HEK293T (cell line): ENCODE measurements at regions not wholly inside any gene's neighbourhood (a gene's known extent, or its start where the extent isn't known, plus 50 kb on each side); places are given as distances from the start of the nearest gene placed in this dataset.
"Not testable (repeated sequence)": the region's sequence is repeated elsewhere in the genome, so short reads cannot be mapped to it uniquely, and the experiment has no call there.

Source experiments
- CTCF ChIA-PET: fragments of 350-600 bp; formaldehyde crosslinking; extraction: SDS; loops from one replicate; lab custom pipeline; 2021; ENCODE audit warnings: antibody characterized with exemption, inconsistent platforms; lab: Yijun Ruan, JAX
- POLR2A ChIA-PET: fragments of 350-600 bp; formaldehyde crosslinking; extraction: SDS; loops from one replicate; lab custom pipeline; 2020; ENCODE audit warnings: antibody characterized with exemption, inconsistent platforms; lab: Yijun Ruan, JAX
- DNase-seq: peaks from one replicate; pipeline ENCODE4 v3.0.0; 2012; ENCODE audit warnings: mixed read lengths; ENCODE audit errors: extremely low spot score
- ARNT ChIP-seq: fragments of 450-650 bp; IDR thresholded peaks from 2 replicates; pipeline ENCODE4 v1.6.1; 2017; ENCODE audit warnings: mild to moderate bottlenecking
- BHLHE40 ChIP-seq: fragments of 450-650 bp; IDR thresholded peaks from 2 replicates; pipeline ENCODE4 v1.6.1; 2016; ENCODE audit warnings: mild to moderate bottlenecking, moderate library complexity, borderline replicate concordance
- CTBP1 ChIP-seq: fragments of 450-650 bp; IDR thresholded peaks from 2 replicates; pipeline ENCODE4 v1.6.1; 2016; ENCODE audit warnings: borderline replicate concordance
- ELF4 ChIP-seq: fragments of 450-650 bp; IDR thresholded peaks from 2 replicates; pipeline ENCODE4 v1.6.1; 2017; ENCODE audit warnings: antibody characterized with exemption
- FOXA1 ChIP-seq: fragments of 450-650 bp; IDR thresholded peaks from 2 replicates; pipeline ENCODE4 v1.6.1; 2016; ENCODE audit warnings: mild to moderate bottlenecking
- FOXK2 ChIP-seq: fragments of 450-650 bp; IDR thresholded peaks from 2 replicates; pipeline ENCODE4 v1.6.1; 2016; ENCODE audit warnings: mild to moderate bottlenecking
- FOXM1 ChIP-seq: fragments of 450-650 bp; IDR thresholded peaks from 2 replicates; pipeline ENCODE4 v1.6.1; 2017; ENCODE audit warnings: mild to moderate bottlenecking, borderline replicate concordance
- HDGF ChIP-seq: fragments of 450-650 bp; IDR thresholded peaks from 2 replicates; pipeline ENCODE4 v1.6.1; 2017; ENCODE audit warnings: antibody characterized with exemption, borderline replicate concordance
- L3MBTL2 ChIP-seq: fragments of 450-650 bp; conservative IDR thresholded peaks from 2 replicates; pipeline ENCODE4 v1.6.1; 2016; ENCODE audit warnings: mild to moderate bottlenecking
- LEF1 ChIP-seq: fragments of 450-650 bp; IDR thresholded peaks from 2 replicates; pipeline ENCODE4 v1.6.1; 2017; ENCODE audit warnings: mild to moderate bottlenecking, borderline replicate concordance
- NFRKB ChIP-seq: fragments of 450-650 bp; IDR thresholded peaks from 2 replicates; pipeline ENCODE4 v1.6.1; 2016; ENCODE audit warnings: mild to moderate bottlenecking, moderate library complexity
- PKNOX1 ChIP-seq: fragments of 450-650 bp; IDR thresholded peaks from 2 replicates; pipeline ENCODE4 v1.6.1; 2016
- SP1 ChIP-seq: fragments of 450-650 bp; IDR thresholded peaks from 2 replicates; pipeline ENCODE4 v1.6.1; 2017
- SUZ12 ChIP-seq: fragments of 450-650 bp; IDR thresholded peaks from 2 replicates; pipeline ENCODE4 v1.6.1; 2016; ENCODE audit warnings: mild to moderate bottlenecking
- TARDBP ChIP-seq: fragments of 450-650 bp; IDR thresholded peaks from 2 replicates; pipeline ENCODE4 v1.6.1; 2016
- ZNF384 ChIP-seq: fragments of 450-650 bp; IDR thresholded peaks from 2 replicates; pipeline ENCODE4 v1.6.1; 2016

GRCh38 chr14:106586098-106586704 lies 1059.8 kb downstream of the TMEM121 start:
- ChIA-PET POLR2A (no interaction called here), CTCF (interaction anchor here (0.7 kb wide), 1 partner anchor 27 kb away, joined by 3 read pairs; no protein-coding TSS in a partner anchor)
- peak; percentile 32 for DNase-seq
- TF ChIP-seq LEF1 (no peak), SUZ12 (no peak), SP1 (no peak), HDGF (no peak), FOXK2 (no peak), NFRKB (no peak)

- CTCF ChIA-PET, POLR2A ChIA-PET: not testable (repeated sequence)
These were observed 1065.2 kb downstream of the TMEM121 start for GRCh38 chr14:106591539-106591938.

GRCh38 chr14:106592115-106592852 lies 1065.9 kb downstream of the TMEM121 start:
- DNase-seq, CTCF ChIA-PET, POLR2A ChIA-PET: not testable (repeated sequence)

More at GRCh38 chr14:106591539-106591938, 1065.2 kb downstream of the TMEM121 start:
- not testable (repeated sequence) for DNase-seq

GRCh38 chr14:106599209-106599608 lies 1072.8 kb downstream of the TMEM121 start:
- POLR2A ChIA-PET = no interaction called here
- CTCF ChIA-PET = no interaction called here
- no peak for TF ChIP-seq ARNT
- no peak for TF ChIP-seq FOXM1
- DNase-seq = no peak

- POLR2A ChIA-PET = no interaction called here
- CTCF ChIA-PET = no interaction called here
- DNase-seq = peak; percentile 38
- TF ChIP-seq ELF4 (no peak), HDGF (no peak), FOXK2 (no peak), L3MBTL2 (no peak), FOXA1 (no peak), FOXM1 (no peak), ARNT (no peak), TARDBP (no peak), PKNOX1 (no peak), NFRKB (no peak), ZNF384 (no peak), LEF1 (no peak), CTBP1 (no peak), SUZ12 (no peak), BHLHE40 (no peak), SP1 (no peak)
These were observed 1079.4 kb downstream of the TMEM121 start for GRCh38 chr14:106605548-106606448.

GRCh38 chr14:106606936-106607335 lies 1080.6 kb downstream of the TMEM121 start:
- TF ChIP-seq SP1 = no peak
- TF ChIP-seq NFRKB = no peak
- TF ChIP-seq CTBP1 = no peak
- TF ChIP-seq FOXA1 = no peak
- no peak for TF ChIP-seq LEF1
- no peak for TF ChIP-seq FOXK2
- no peak for TF ChIP-seq HDGF
- TF ChIP-seq SUZ12 = no peak
- no peak for TF ChIP-seq FOXM1

GRCh38 chr14:106610691-106611090 lies 1084.3 kb downstream of the TMEM121 start:
- no peak for DNase-seq
- TF ChIP-seq ZNF384 = no peak
- TF ChIP-seq TARDBP = no peak
- TF ChIP-seq HDGF = no peak
- no peak for TF ChIP-seq PKNOX1
- no peak for TF ChIP-seq BHLHE40
- no peak for TF ChIP-seq FOXK2
- no peak for TF ChIP-seq FOXA1
- TF ChIP-seq FOXM1 = no peak
- TF ChIP-seq SUZ12 = no peak
- TF ChIP-seq ELF4 = no peak
- no peak for TF ChIP-seq LEF1
- no peak for TF ChIP-seq L3MBTL2
- TF ChIP-seq CTBP1 = no peak
- no peak for TF ChIP-seq ARNT
- no peak for TF ChIP-seq NFRKB
- TF ChIP-seq SP1 = no peak
- ChIA-PET POLR2A (no interaction called here), CTCF (no interaction called here)

More at GRCh38 chr14:106606936-106607335, 1080.6 kb downstream of the TMEM121 start:
- POLR2A ChIA-PET = no interaction called here
- CTCF ChIA-PET = no interaction called here
- DNase-seq = no peak
